Fibroblast of mammary gland (primary cell): ENCODE measurements at regions not wholly inside any gene's neighbourhood (a gene's known extent, or its start where the extent isn't known, plus 50 kb on each side); places are given as distances from the start of the nearest gene placed in this dataset.

Experiments
- DNase-seq: peaks from one replicate; pipeline ENCODE4 v3.0.0-alpha.2; 2010; ENCODE audit warnings: low read depth
- H3K4me3 ChIP-seq: 2 replicates; pipeline ENCODE4 v1.5.1; 2011; ENCODE audit warnings: low read depth, mild to moderate bottlenecking, low read length, moderate library complexity; ENCODE audit not compliant: control insufficient read depth
- CTCF ChIP-seq: conservative IDR thresholded peaks from 2 replicates; pipeline ENCODE4 v1.5.1; 2011; ENCODE audit warnings: low read depth, low read length, inconsistent platforms; ENCODE audit not compliant: control insufficient read depth, insufficient read depth

- no peak overlapping the region for H3K4me3 ChIP-seq
- no peak for TF ChIP-seq CTCF
- DNase-seq, result no peak
Measured at GRCh38 chr2:219916726-219917440, 289.5 kb downstream of the SLC4A3 start.

- no peak for DNase-seq
- no peak for TF ChIP-seq CTCF
Measured at GRCh38 chr2:219918254-219918653, 290.8 kb downstream of the SLC4A3 start.

GRCh38 chr2:219918944-219919343 lies 291.5 kb downstream of the SLC4A3 start:
- no peak overlapping the region for H3K4me3 ChIP-seq
- TF ChIP-seq CTCF, result no peak
- DNase-seq, result no peak

More at GRCh38 chr2:219918254-219918653, 290.8 kb downstream of the SLC4A3 start:
- H3K4me3 ChIP-seq, result no peak overlapping the region

- H3K4me3 ChIP-seq, result no peak overlapping the region
- no peak for DNase-seq
- no peak for TF ChIP-seq CTCF
Measured at GRCh38 chr2:219919506-219919905, 292.1 kb downstream of the SLC4A3 start.

GRCh38 chr2:219929835-219930234 lies 302.4 kb downstream of the SLC4A3 start:
- TF ChIP-seq CTCF, result no peak
- no peak overlapping the region for H3K4me3 ChIP-seq
- no peak for DNase-seq

- no peak for TF ChIP-seq CTCF
- DNase-seq, result no peak
- no peak overlapping the region for H3K4me3 ChIP-seq
Measured at GRCh38 chr2:219939647-219940046, 312.2 kb downstream of the SLC4A3 start.
